BJ (cell line): ENCODE measurements at regions not wholly inside any gene's neighbourhood (a gene's known extent, or its start where the extent isn't known, plus 50 kb on each side); places are given as distances from the start of the nearest gene placed in this dataset.

ENCODE experiments used
- CTCF ChIA-PET: fragments of 350-600 bp; formaldehyde crosslinking; extraction: SDS; loops from one replicate; lab custom pipeline; 2021; ENCODE audit warnings: antibody characterized with exemption, inconsistent platforms; lab: Yijun Ruan, JAX
- POLR2A ChIA-PET: fragments of 300-600 bp; sonication (Branson Sonifier 250); formaldehyde crosslinking; extraction: SDS; loops from one replicate; lab custom pipeline; 2021; ENCODE audit warnings: antibody characterized with exemption; lab: Charles Lee
- DNase-seq: peaks from one replicate; pipeline ENCODE4 v3.0.0-alpha.2; 2011; ENCODE audit warnings: low read depth
- H3K27me3 ChIP-seq: 2 replicates; pipeline ENCODE4 v1.6.0; 2011; ENCODE audit warnings: low read length; ENCODE audit not compliant: control insufficient read depth, insufficient read depth
- H3K36me3 ChIP-seq: 2 replicates; pipeline ENCODE4 v1.5.1; 2011; ENCODE audit warnings: low read length; ENCODE audit not compliant: control insufficient read depth, insufficient read depth
- H3K4me3 ChIP-seq: 2 replicates; pipeline ENCODE4 v1.5.1; 2011; ENCODE audit warnings: low read depth, mild to moderate bottlenecking, control low read depth, low read length
- CTCF ChIP-seq: IDR thresholded peaks from 2 replicates; pipeline ENCODE4 v1.5.1; 2011; ENCODE audit warnings: low read depth, mild to moderate bottlenecking, control low read depth, inconsistent platforms, low read length, moderate library complexity; ENCODE audit not compliant: insufficient read depth

- CTCF ChIA-PET: interaction anchor here (1.0 kb wide), 1 partner anchor 962 kb away, joined by 3 read pairs; no protein-coding TSS in a partner anchor
- no peak for TF ChIP-seq CTCF
- Histone ChIP-seq H3K36me3 (no peaks in the 10 kb centered on the region), H3K27me3 (no peaks in the 10 kb centered on the region), H3K4me3 (no peak overlapping the region)
- DNase-seq: no peak
- POLR2A ChIA-PET: interaction anchor here (0.6 kb wide), 1 partner anchor 25 kb away, joined by 3 read pairs; no protein-coding TSS in a partner anchor
These were observed 117.4 kb upstream of the HDGFL1 start for GRCh38 chr6:22451962-22452361.

- ChIA-PET POLR2A (no interaction called here), CTCF (interaction anchor here (1.0 kb wide), 1 partner anchor 9 kb away, joined by 3 read pairs; no protein-coding TSS in a partner anchor)
- H3K4me3 ChIP-seq: no peak overlapping the region
- no peaks in the 10 kb centered on the region for H3K36me3 ChIP-seq
- no peak for DNase-seq
- no peak for TF ChIP-seq CTCF
- no peaks in the 10 kb centered on the region for H3K27me3 ChIP-seq
These were observed 114.0 kb upstream of the HDGFL1 start for GRCh38 chr6:22455378-22455777.

GRCh38 chr6:22457996-22458395 is 111.4 kb upstream of the HDGFL1 start:
- no peak for DNase-seq
- POLR2A ChIA-PET: no interaction called here
- Histone ChIP-seq H3K4me3 (no peak overlapping the region), H3K36me3 (no peaks in the 10 kb centered on the region), H3K27me3 (no peaks in the 10 kb centered on the region)
- CTCF ChIA-PET: no interaction called here
- no peak for TF ChIP-seq CTCF

- ChIA-PET CTCF (no interaction called here), POLR2A (no interaction called here)
- TF ChIP-seq CTCF: no peak
- Histone ChIP-seq H3K27me3 (no peaks in the 10 kb centered on the region), H3K36me3 (no peaks in the 10 kb centered on the region), H3K4me3 (no peak overlapping the region)
- DNase-seq: no peak
These were observed 102.6 kb upstream of the HDGFL1 start for GRCh38 chr6:22466665-22467245.

- DNase-seq: no peak
- H3K4me3 ChIP-seq: no peak overlapping the region
- TF ChIP-seq CTCF: no peak
- ChIA-PET POLR2A (no interaction called here), CTCF (no interaction called here)
- no peaks in the 10 kb centered on the region for H3K36me3 ChIP-seq
- H3K27me3 ChIP-seq: no peaks in the 10 kb centered on the region
These were observed 101.7 kb upstream of the HDGFL1 start for GRCh38 chr6:22467645-22468044.
